HG02759 (cell line): ENCODE measurements at regions not wholly inside any gene's neighbourhood (a gene's known extent, or its start where the extent isn't known, plus 50 kb on each side); places are given as distances from the start of the nearest gene placed in this dataset.

Experiments
- ATAC-seq: cut with Tn5 transposase; IDR thresholded peaks from one replicate; pipeline ENCODE4 v1.9.1; 2021; ENCODE audit warnings: mild to moderate bottlenecking, moderate library complexity; ENCODE audit not compliant: unreplicated experiment

GRCh38 chr13:105139380-105140285 lies 1395.8 kb downstream of the EFNB2 start:
- peak; percentile 95 for ATAC-seq

GRCh38 chr13:105139048-105139379 lies 1396.4 kb downstream of the EFNB2 start:
- peak; percentile 11 for ATAC-seq

- ATAC-seq = no peak
These were observed 1399.4 kb downstream of the EFNB2 start for GRCh38 chr13:105135852-105136615.

GRCh38 chr13:105127732-105128131 lies 1407.7 kb downstream of the EFNB2 start:
- ATAC-seq = no peak

- no peak for ATAC-seq
These were observed 1414.2 kb downstream of the EFNB2 start for GRCh38 chr13:105121221-105121620.

GRCh38 chr13:105118426-105118985 lies 1417.0 kb downstream of the EFNB2 start:
- ATAC-seq = no peak

- ATAC-seq = no peak
These were observed 1418.5 kb downstream of the EFNB2 start for GRCh38 chr13:105116966-105117365.

GRCh38 chr13:105112561-105112960 lies 1422.9 kb downstream of the EFNB2 start:
- ATAC-seq = no peak

- no peak for ATAC-seq
These were observed 1427.7 kb downstream of the EFNB2 start for GRCh38 chr13:105107781-105108180.

GRCh38 chr13:105105471-105105870 lies 1430.0 kb downstream of the EFNB2 start:
- ATAC-seq = no peak

- no peak for ATAC-seq
These were observed 1437.9 kb downstream of the EFNB2 start for GRCh38 chr13:105097521-105097920.

GRCh38 chr13:105089858-105090643 lies 1445.4 kb downstream of the EFNB2 start:
- ATAC-seq = no peak

- no peak for ATAC-seq
These were observed 1447.5 kb downstream of the EFNB2 start for GRCh38 chr13:105087945-105088344.

GRCh38 chr13:105084931-105085330 lies 1450.5 kb downstream of the EFNB2 start:
- ATAC-seq = no peak

GRCh38 chr13:105083992-105084391 lies 1451.5 kb downstream of the EFNB2 start:
- ATAC-seq = no peak

- ATAC-seq = no peak
These were observed 1460.7 kb downstream of the EFNB2 start for GRCh38 chr13:105074755-105075154.

- no peak for ATAC-seq
These were observed 1462.4 kb downstream of the EFNB2 start for GRCh38 chr13:105073041-105073440.

GRCh38 chr13:105070452-105070851 lies 1465.0 kb downstream of the EFNB2 start:
- no peak for ATAC-seq

- no peak for ATAC-seq
These were observed 1466.4 kb downstream of the EFNB2 start for GRCh38 chr13:105069106-105069505.

- ATAC-seq = no peak
These were observed 1471.8 kb downstream of the EFNB2 start for GRCh38 chr13:105063676-105064075.

- no peak for ATAC-seq
These were observed 1475.7 kb downstream of the EFNB2 start for GRCh38 chr13:105059786-105060185.
